HEK293 (cell line): ENCODE measurements at regions not wholly inside any gene's neighbourhood (a gene's known extent, or its start where the extent isn't known, plus 50 kb on each side); places are given as distances from the start of the nearest gene placed in this dataset.

ENCODE experiments used
- ATF2 ChIP-seq: fragments of 450-650 bp; formaldehyde crosslinking; IDR thresholded peaks from 2 replicates; pipeline ENCODE4 v1.5.1; 2016; ENCODE audit warnings: missing biosample characterization, missing genetic modification characterization, low read depth
- CTCF ChIP-seq: fragments of 450-650 bp; formaldehyde crosslinking; IDR thresholded peaks from 2 replicates; pipeline ENCODE4 v1.5.1; 2016; ENCODE audit warnings: missing biosample characterization, missing genetic modification characterization
- KLF16 ChIP-seq: fragments of 450-650 bp; formaldehyde crosslinking; IDR thresholded peaks from 2 replicates; pipeline ENCODE4 v1.5.1; 2017; ENCODE audit warnings: missing biosample characterization, missing genetic modification characterization
- ZBTB1 ChIP-seq: fragments of 450-650 bp; formaldehyde crosslinking; IDR thresholded peaks from 2 replicates; pipeline ENCODE4 v1.5.1; 2016; ENCODE audit warnings: missing biosample characterization, missing genetic modification characterization
- ZNF132 ChIP-seq: fragments of 450-650 bp; formaldehyde crosslinking; IDR thresholded peaks from 2 replicates; pipeline ENCODE4 v1.5.1; 2017; ENCODE audit warnings: missing biosample characterization, missing genetic modification characterization, borderline replicate concordance
- ZNF146 ChIP-seq: fragments of 450-650 bp; formaldehyde crosslinking; IDR thresholded peaks from 2 replicates; pipeline ENCODE4 v1.5.1; 2016; ENCODE audit warnings: missing biosample characterization, missing genetic modification characterization
- ZNF362 ChIP-seq: fragments of 450-650 bp; formaldehyde crosslinking; IDR thresholded peaks from 2 replicates; pipeline ENCODE4 v1.5.1; 2016; ENCODE audit warnings: missing biosample characterization, missing genetic modification characterization
- ZNF513 ChIP-seq: fragments of 450-650 bp; IDR thresholded peaks from 2 replicates; pipeline ENCODE4 v1.5.1; 2018; ENCODE audit warnings: missing biosample characterization, missing genetic modification characterization
- ZNF580 ChIP-seq: fragments of 450-650 bp; formaldehyde crosslinking; IDR thresholded peaks from 2 replicates; pipeline ENCODE4 v1.5.1; 2016; ENCODE audit warnings: missing biosample characterization, missing genetic modification characterization
- ZNF660 ChIP-seq: fragments of 450-650 bp; IDR thresholded peaks from 2 replicates; pipeline ENCODE4 v1.5.1; 2018; ENCODE audit warnings: missing biosample characterization, mild to moderate bottlenecking, missing genetic modification characterization

- TF ChIP-seq ZNF146 (tag by site-specific recombination) (no peak), ZNF132 (no peak), CTCF (tag by site-specific recombination) (no peak), ATF2 (no peak), KLF16 (tag by site-specific recombination) (no peak), ZBTB1 (tag by site-specific recombination) (no peak), ZNF580 (tag by site-specific recombination) (no peak), ZNF513 (no peak), ZNF660 (tag by site-specific recombination) (no peak), ZNF362 (tag by site-specific recombination) (no peak)
Observed at GRCh38 chr5:143511736-143512135, 108.2 kb upstream of the NR3C1 start.
